ENCODE measurements at regions not wholly inside any gene's neighbourhood (a gene's known extent, or its start where the extent isn't known, plus 50 kb on each side); places are given as distances from the start of the nearest gene placed in this dataset.

GRCh38 chr7:131898418-131898817, 342.0 kb upstream of the PODXL start:
- DNase-seq (ENCODE audit: low read depth): no peak

- DNase-seq (ENCODE audit: low read depth): no peak
Observed at GRCh38 chr7:131897790-131898165, 341.4 kb upstream of the PODXL start.

- DNase-seq (ENCODE audit: low read depth): peak; percentile 23
Observed at GRCh38 chr7:131897016-131897789, 340.8 kb upstream of the PODXL start.

- no peak for DNase-seq (ENCODE audit: low read depth)
Observed at GRCh38 chr7:131896165-131896863, 339.9 kb upstream of the PODXL start.

GRCh38 chr7:131895541-131896164, 339.2 kb upstream of the PODXL start:
- DNase-seq (ENCODE audit: low read depth): peak; percentile 81

- DNase-seq (ENCODE audit: low read depth): no peak
Observed at GRCh38 chr7:131893631-131894340, 337.4 kb upstream of the PODXL start.

- no peak for DNase-seq (ENCODE audit: low read depth)
Observed at GRCh38 chr7:131890176-131890575, 333.7 kb upstream of the PODXL start.

GRCh38 chr7:131889572-131890150, 333.2 kb upstream of the PODXL start:
- no peak for DNase-seq (ENCODE audit: low read depth)

- DNase-seq (ENCODE audit: low read depth): no peak
Observed at GRCh38 chr7:131883769-131884168, 327.3 kb upstream of the PODXL start.

- DNase-seq (ENCODE audit: low read depth): no peak
Observed at GRCh38 chr7:131883196-131883595, 326.8 kb upstream of the PODXL start.

- DNase-seq (ENCODE audit: low read depth): no peak
Observed at GRCh38 chr7:131882321-131882720, 325.9 kb upstream of the PODXL start.

GRCh38 chr7:131880078-131880477, 323.6 kb upstream of the PODXL start:
- DNase-seq (ENCODE audit: low read depth): no peak

GRCh38 chr7:131879424-131879823, 323.0 kb upstream of the PODXL start:
- DNase-seq (ENCODE audit: low read depth): no peak

GRCh38 chr7:131878777-131879176, 322.3 kb upstream of the PODXL start:
- DNase-seq (ENCODE audit: low read depth): no peak

- no peak for DNase-seq (ENCODE audit: low read depth)
Observed at GRCh38 chr7:131873581-131873980, 317.2 kb upstream of the PODXL start.

- DNase-seq (ENCODE audit: low read depth): no peak
Observed at GRCh38 chr7:131869986-131870385, 313.6 kb upstream of the PODXL start.

- no peak for DNase-seq (ENCODE audit: low read depth)
Observed at GRCh38 chr7:131869169-131869844, 312.9 kb upstream of the PODXL start.

GRCh38 chr7:131867461-131867860, 311.0 kb upstream of the PODXL start:
- DNase-seq (ENCODE audit: low read depth): no peak

- DNase-seq (ENCODE audit: low read depth): no peak
Observed at GRCh38 chr7:131865911-131866310, 309.5 kb upstream of the PODXL start.

GRCh38 chr7:131861620-131862346, 305.4 kb upstream of the PODXL start:
- no peak for DNase-seq (ENCODE audit: low read depth)

Data from non-pigmented ciliary epithelial cell (primary cell).